HFF-Myc (cell line): ENCODE measurements at regions not wholly inside any gene's neighbourhood (a gene's known extent, or its start where the extent isn't known, plus 50 kb on each side); places are given as distances from the start of the nearest gene placed in this dataset.

Experiments used
- DNase-seq: peaks from one replicate; pipeline ENCODE4 v3.0.0-alpha.2; 2011; ENCODE audit warnings: low read depth; ENCODE audit errors: extremely low read depth
- H3K4me3 ChIP-seq: replicated peaks from 2 replicates; pipeline ENCODE4 v1.5.1; 2011; ENCODE audit warnings: low read depth, mild to moderate bottlenecking, control low read depth, low read length
- CTCF ChIP-seq: IDR thresholded peaks from 2 replicates; pipeline ENCODE4 v1.5.1; 2012; ENCODE audit warnings: mild to moderate bottlenecking, low read depth, low read length, control low read depth; ENCODE audit errors: missing control alignments

- DNase-seq = no peak
- no peak for TF ChIP-seq CTCF
- no peak overlapping the region for H3K4me3 ChIP-seq
Measured at GRCh38 chr10:29005988-29006387, 282.9 kb upstream of the LYZL1 start.

GRCh38 chr10:29007370-29007747 lies 281.5 kb upstream of the LYZL1 start:
- TF ChIP-seq CTCF = no peak
- no peak for DNase-seq
- H3K4me3 ChIP-seq = no peak overlapping the region

- no peak overlapping the region for H3K4me3 ChIP-seq
- no peak for DNase-seq
- no peak for TF ChIP-seq CTCF
Measured at GRCh38 chr10:29007748-29008610, 280.9 kb upstream of the LYZL1 start.

- no peak overlapping the region for H3K4me3 ChIP-seq
- TF ChIP-seq CTCF = no peak
- no peak for DNase-seq
Measured at GRCh38 chr10:29009464-29009863, 279.4 kb upstream of the LYZL1 start.

- no peak for DNase-seq
- H3K4me3 ChIP-seq = no peak overlapping the region
- TF ChIP-seq CTCF = no peak
Measured at GRCh38 chr10:29011516-29011915, 277.4 kb upstream of the LYZL1 start.

GRCh38 chr10:29012926-29013554 lies 275.8 kb upstream of the LYZL1 start:
- no peak overlapping the region for H3K4me3 ChIP-seq
- DNase-seq = no peak
- no peak for TF ChIP-seq CTCF

- TF ChIP-seq CTCF = no peak
- no peak for DNase-seq
- H3K4me3 ChIP-seq = no peak overlapping the region
Measured at GRCh38 chr10:29021591-29021990, 267.3 kb upstream of the LYZL1 start.
